ENCODE measurements at regions not wholly inside any gene's neighbourhood (a gene's known extent, or its start where the extent isn't known, plus 50 kb on each side); places are given as distances from the start of the nearest gene placed in this dataset.
"Not testable (repeated sequence)": the region's sequence is repeated elsewhere in the genome, so short reads cannot be mapped to it uniquely, and the experiment has no call there.

- H3K4me3 Mint-ChIP-seq; DNase-seq (ENCODE audit: low spot score); H3K4me1 Mint-ChIP-seq (ENCODE audit: low read depth); H3K36me3 Mint-ChIP-seq (ENCODE audit: low read depth); H3K27me3 Mint-ChIP-seq (ENCODE audit: low read depth); H3K27ac Mint-ChIP-seq: not testable (repeated sequence)
- H3K9me3 Mint-ChIP-seq, result peaks cover 61% of the 10 kb centered on the region
Measured at GRCh38 chr7:57524197-57524596, 74.2 kb downstream of the ZNF716 start.

- Mint-ChIP-seq H3K9me3 (peaks cover 62% of the 10 kb centered on the region), H3K27ac (no peak overlapping the region), H3K36me3 (ENCODE audit: low read depth) (no peaks in the 10 kb centered on the region), H3K27me3 (ENCODE audit: low read depth) (no peaks in the 10 kb centered on the region), H3K4me1 (ENCODE audit: low read depth) (no peaks in the 10 kb centered on the region), H3K4me3 (no peak overlapping the region)
- no peak for DNase-seq (ENCODE audit: low spot score)
Measured at GRCh38 chr7:57529931-57530330, 80.0 kb downstream of the ZNF716 start.

DNA sequence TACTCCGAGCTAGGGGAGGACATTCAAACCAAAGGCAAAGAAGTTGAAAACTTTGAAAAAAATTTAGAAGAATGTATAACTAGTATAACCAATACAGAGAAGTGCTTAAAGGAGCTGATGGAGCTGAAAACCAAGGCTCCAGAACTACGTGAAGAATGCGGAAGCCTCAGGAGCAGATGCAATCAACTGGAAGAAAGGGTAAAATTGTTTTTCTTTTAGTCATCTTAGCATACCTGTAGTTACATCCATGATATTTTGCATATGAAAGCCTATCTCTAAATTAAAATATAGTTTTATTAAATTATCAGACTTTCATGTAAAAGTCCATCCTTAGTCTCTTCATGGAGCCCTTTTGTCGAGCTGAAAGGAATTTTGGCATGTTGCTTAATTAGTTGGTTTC is 90.7 kb downstream of the ZNF716 start:
- H3K36me3 Mint-ChIP-seq (ENCODE audit: low read depth); DNase-seq (ENCODE audit: low spot score): not testable (repeated sequence)
- H3K9me3 Mint-ChIP-seq, result peaks cover 35% of the 10 kb centered on the region

GRCh38 chr7:57542331-57542730 is 92.4 kb downstream of the ZNF716 start:
- not testable (repeated sequence) for H3K4me3 Mint-ChIP-seq; H3K27ac Mint-ChIP-seq; H3K4me1 Mint-ChIP-seq (ENCODE audit: low read depth); H3K36me3 Mint-ChIP-seq (ENCODE audit: low read depth); H3K27me3 Mint-ChIP-seq (ENCODE audit: low read depth); DNase-seq (ENCODE audit: low spot score)
- peaks cover 27% of the 10 kb centered on the region for H3K9me3 Mint-ChIP-seq

More for the DNA sequence above, 90.7 kb downstream of the ZNF716 start:
- H3K27me3 Mint-ChIP-seq (ENCODE audit: low read depth); H3K4me1 Mint-ChIP-seq (ENCODE audit: low read depth); H3K27ac Mint-ChIP-seq; H3K4me3 Mint-ChIP-seq: not testable (repeated sequence)

DNA sequence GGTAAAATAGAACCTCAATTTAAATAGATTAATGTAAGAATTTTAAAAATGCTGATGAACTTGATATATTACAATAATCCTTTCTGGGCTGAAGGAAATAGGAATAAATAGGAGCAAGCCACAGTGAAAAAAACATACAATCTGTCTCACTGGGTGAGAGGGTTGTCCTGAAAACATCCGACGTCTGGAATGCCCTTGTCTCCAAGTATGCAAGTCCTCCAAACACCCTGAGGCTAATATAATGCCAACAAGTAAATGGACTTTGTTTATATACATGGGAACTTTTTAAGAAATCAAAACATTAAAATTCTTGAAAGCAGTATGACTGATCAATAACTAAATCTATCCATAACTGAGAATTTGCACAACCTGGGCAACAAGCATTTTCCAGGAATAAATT is 97.4 kb downstream of the ZNF716 start:
- H3K27me3 Mint-ChIP-seq (ENCODE audit: low read depth); H3K27ac Mint-ChIP-seq; DNase-seq (ENCODE audit: low spot score); H3K4me1 Mint-ChIP-seq (ENCODE audit: low read depth); H3K36me3 Mint-ChIP-seq (ENCODE audit: low read depth); H3K4me3 Mint-ChIP-seq: not testable (repeated sequence)
- H3K9me3 Mint-ChIP-seq, result peaks cover 51% of the 10 kb centered on the region

- DNase-seq (ENCODE audit: low spot score); H3K4me1 Mint-ChIP-seq (ENCODE audit: low read depth); H3K36me3 Mint-ChIP-seq (ENCODE audit: low read depth); H3K27me3 Mint-ChIP-seq (ENCODE audit: low read depth); H3K27ac Mint-ChIP-seq; H3K4me3 Mint-ChIP-seq: not testable (repeated sequence)
- H3K9me3 Mint-ChIP-seq, result peaks cover 45% of the 10 kb centered on the region
Measured at GRCh38 chr7:57549961-57550360, 100.0 kb downstream of the ZNF716 start.

GRCh38 chr7:57555687-57556086 is 105.7 kb downstream of the ZNF716 start:
- not testable (repeated sequence) for H3K36me3 Mint-ChIP-seq (ENCODE audit: low read depth); H3K27ac Mint-ChIP-seq; H3K4me3 Mint-ChIP-seq; H3K4me1 Mint-ChIP-seq (ENCODE audit: low read depth); DNase-seq (ENCODE audit: low spot score); H3K27me3 Mint-ChIP-seq (ENCODE audit: low read depth)
- peaks cover 47% of the 10 kb centered on the region for H3K9me3 Mint-ChIP-seq

DNA sequence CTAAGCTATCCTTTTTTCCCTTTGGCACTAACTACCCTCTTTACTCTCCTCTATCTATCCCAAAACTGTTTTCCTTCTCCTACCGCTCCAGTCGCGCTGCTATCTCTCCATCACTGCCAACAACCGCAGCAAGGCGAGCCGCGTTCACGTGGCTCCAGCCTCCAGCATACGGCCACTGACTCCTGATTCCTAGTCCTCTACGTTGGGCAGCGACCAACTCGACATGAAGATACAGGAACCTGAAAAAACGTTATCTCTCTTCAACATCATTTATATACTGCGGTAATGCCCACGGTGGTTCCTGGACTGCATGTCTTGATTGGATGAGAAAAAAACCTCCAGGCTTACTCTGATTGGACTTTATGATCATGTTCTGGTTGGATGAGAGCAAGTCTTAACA is 129.5 kb downstream of the ZNF716 start:
- no peak overlapping the region for H3K4me3 Mint-ChIP-seq
- no peaks in the 10 kb centered on the region for H3K36me3 Mint-ChIP-seq (ENCODE audit: low read depth)

More for the DNA sequence above, 129.5 kb downstream of the ZNF716 start:
- no peaks in the 10 kb centered on the region for H3K4me1 Mint-ChIP-seq (ENCODE audit: low read depth)
- no peaks in the 10 kb centered on the region for H3K27me3 Mint-ChIP-seq (ENCODE audit: low read depth)
- no peak overlapping the region for H3K27ac Mint-ChIP-seq
- H3K9me3 Mint-ChIP-seq, result peaks cover 47% of the 10 kb centered on the region
- DNase-seq (ENCODE audit: low spot score), result no peak
